SK-N-SH (cell line): ENCODE measurements at regions not wholly inside any gene's neighbourhood (a gene's known extent, or its start where the extent isn't known, plus 50 kb on each side); places are given as distances from the start of the nearest gene placed in this dataset.

Source experiments
- CTCF ChIA-PET: fragments of 300-600, 350-600 bp; formaldehyde crosslinking; extraction: SDS; loops from one replicate; lab custom pipeline; 2021; lab: Yijun Ruan, JAX
- POLR2A ChIA-PET: fragments of 350-600 bp; sonication (Branson Sonifier 250); formaldehyde crosslinking; extraction: SDS; loops from one replicate; lab custom pipeline; 2020; ENCODE audit warnings: antibody characterized with exemption, inconsistent platforms; lab: Yijun Ruan, JAX
- DNase-seq: peaks from one replicate; pipeline ENCODE4 v3.0.0; 2012
- H2AFZ ChIP-seq: fragments of 200-600 bp; sonication (generic); 2 replicates; pipeline ENCODE4 v1.8.1; 2016; ENCODE audit warnings: antibody characterized with exemption, mild to moderate bottlenecking, low read depth
- H3F3A ChIP-seq: fragments of 200-600 bp; sonication (generic); replicated peaks from 2 replicates; pipeline ENCODE3; 2016; ENCODE audit warnings: antibody characterized with exemption, mild to moderate bottlenecking; ENCODE audit not compliant: insufficient read depth
- H3K27ac ChIP-seq, 2 experiments: fragments of 200-500 bp in 1 of 2; fragments of 200-600 bp in 1 of 2; sonication (Bioruptor generic) in 1 of 2; sonication (generic), shearing (Covaris generic) in 1 of 2; 2 replicates each; pipeline versions ENCODE4 v1.5.1 to v1.6.1; 2014 to 2016; ENCODE audit warnings: low read depth in 2 of 2, inconsistent platforms in 1 of 2, low read length in 1 of 2, mild to moderate bottlenecking in 1 of 2, mixed read lengths in 1 of 2
- H3K27me3 ChIP-seq: fragments of 200-600 bp; sonication (generic), shearing (Covaris generic); 2 replicates; pipeline ENCODE4 v1.6.1; 2016; ENCODE audit warnings: mixed run types; ENCODE audit not compliant: insufficient read depth
- H3K36me3 ChIP-seq, 2 experiments: fragments of 200-500 bp in 1 of 2; fragments of 200-600 bp in 1 of 2; sonication (Bioruptor generic) in 1 of 2; sonication (generic) in 1 of 2; replicated peaks in 1 of 2; 2 replicates each; pipeline versions ENCODE3 to v1.5.1; 2014 to 2016; ENCODE audit warnings: low read length in 1 of 2, mild to moderate bottlenecking in 1 of 2; ENCODE audit not compliant: insufficient read depth in 2 of 2, control insufficient read depth in 1 of 2
- H3K4me1 ChIP-seq, 2 experiments: fragments of 200-500 bp in 1 of 2; fragments of 200-600 bp in 1 of 2; sonication (Bioruptor generic) in 1 of 2; sonication (generic), shearing (Covaris generic) in 1 of 2; 2 replicates each; pipeline versions ENCODE4 v1.5.1 to v1.6.1; 2014 to 2016; ENCODE audit warnings: low read depth in 1 of 2, low read length in 1 of 2, mixed run types in 1 of 2; ENCODE audit not compliant: insufficient read depth in 2 of 2, control insufficient read depth in 1 of 2
- H3K4me2 ChIP-seq: fragments of 200-600 bp; sonication (generic), shearing (Covaris generic); 2 replicates; pipeline ENCODE4 v1.6.1; 2017; ENCODE audit warnings: mixed run types
- H3K4me3 ChIP-seq, 2 experiments: fragments of 200-500 bp in 1 of 2; fragments of 200-600 bp in 1 of 2; sonication (Bioruptor generic) in 1 of 2; sonication (generic), shearing (Covaris generic) in 1 of 2; 2 replicates each; pipeline versions ENCODE4 v1.5.1 to v1.8.1; 2014 to 2016; ENCODE audit warnings: low read depth in 2 of 2, inconsistent platforms in 1 of 2, low read length in 1 of 2, mild to moderate bottlenecking in 1 of 2, mixed read lengths in 1 of 2, moderate library complexity in 1 of 2
- H3K79me2 ChIP-seq: fragments of 200-600 bp; sonication (generic); 2 replicates; pipeline ENCODE4 v1.8.1; 2017; ENCODE audit warnings: mild to moderate bottlenecking; ENCODE audit not compliant: insufficient read depth
- H3K9ac ChIP-seq: fragments of 200-600 bp; sonication (generic); 2 replicates; pipeline ENCODE4 v1.6.1; 2017; ENCODE audit warnings: mixed run types
- H3K9me2 ChIP-seq: fragments of 200-600 bp; sonication (generic); 2 replicates; pipeline ENCODE4 v1.6.1; 2017; ENCODE audit warnings: mixed run types
- H3K9me3 ChIP-seq: fragments of 200-600 bp; sonication (generic); 2 replicates; pipeline ENCODE4 v1.6.1; 2017; ENCODE audit warnings: mixed run types, mild to moderate bottlenecking, moderate library complexity
- H4K20me1 ChIP-seq: fragments of 200-600 bp; sonication (generic); 2 replicates; pipeline ENCODE4 v1.6.1; 2017; ENCODE audit warnings: mild to moderate bottlenecking, mixed run types; ENCODE audit not compliant: insufficient read depth
- CHD2 ChIP-seq: fragments of 150-350 bp; IDR thresholded peaks from 2 replicates; pipeline ENCODE4 v1.6.1; 2018; ENCODE audit warnings: low read length; ENCODE audit not compliant: partially characterized antibody
- FOSL2 ChIP-seq: IDR thresholded peaks from 2 replicates; pipeline ENCODE4 v1.4.0; 2012; ENCODE audit warnings: low read depth, mild to moderate bottlenecking, moderate library complexity, borderline replicate concordance
- GABPA ChIP-seq: IDR thresholded peaks from 2 replicates; pipeline ENCODE4 v1.4.0; 2012; ENCODE audit warnings: low read depth, mild to moderate bottlenecking
- IRF3 ChIP-seq: fragments of 150-350 bp; IDR thresholded peaks from 2 replicates; pipeline ENCODE4 v1.6.1; 2016; ENCODE audit warnings: mild to moderate bottlenecking, low read depth, low read length
- MXI1 ChIP-seq: IDR thresholded peaks from 2 replicates; pipeline ENCODE4 v1.6.1; 2012; ENCODE audit warnings: mild to moderate bottlenecking, low read depth, low read length, improper control_type of control experiment
- NFIC ChIP-seq: IDR thresholded peaks from 2 replicates; pipeline ENCODE4 v1.4.0; 2012; ENCODE audit warnings: borderline replicate concordance
- POLR2AphosphoS5 ChIP-seq: IDR thresholded peaks from 2 replicates; pipeline ENCODE4 v1.6.1; 2012; ENCODE audit warnings: low read depth, low read length
- SMC3 ChIP-seq: IDR thresholded peaks from 2 replicates; pipeline ENCODE4 v1.6.1; 2012; ENCODE audit warnings: low read depth, low read length, improper control_type of control experiment
- TEAD4 ChIP-seq: IDR thresholded peaks from 2 replicates; pipeline ENCODE4 v1.4.0; 2012; ENCODE audit warnings: mild to moderate bottlenecking, borderline replicate concordance; ENCODE audit not compliant: insufficient read depth
- YY1 ChIP-seq: IDR thresholded peaks from 2 replicates; pipeline ENCODE4 v1.4.0; 2012; ENCODE audit warnings: low read depth, mild to moderate bottlenecking
- WGBS: methylation state at CpG from one replicate; pipeline ENCODE4 v1.1.6; 2017; ENCODE audit warnings: low lambda C conversion rate; 5-methylcytosine and 5-hydroxymethylcytosine counted together
- TF ChIP-seq, protein P1 (sequence below): fragments of 200-600 bp; sonication (generic); IDR thresholded peaks from 2 replicates; pipeline ENCODE4 v1.6.1; 2017; ENCODE audit warnings: antibody characterized with exemption, mild to moderate bottlenecking, moderate library complexity
- TF ChIP-seq, protein P2 (sequence below): IDR thresholded peaks from 2 replicates; pipeline ENCODE4 v1.4.0; 2012; ENCODE audit warnings: low read depth, borderline replicate concordance

DNA sequence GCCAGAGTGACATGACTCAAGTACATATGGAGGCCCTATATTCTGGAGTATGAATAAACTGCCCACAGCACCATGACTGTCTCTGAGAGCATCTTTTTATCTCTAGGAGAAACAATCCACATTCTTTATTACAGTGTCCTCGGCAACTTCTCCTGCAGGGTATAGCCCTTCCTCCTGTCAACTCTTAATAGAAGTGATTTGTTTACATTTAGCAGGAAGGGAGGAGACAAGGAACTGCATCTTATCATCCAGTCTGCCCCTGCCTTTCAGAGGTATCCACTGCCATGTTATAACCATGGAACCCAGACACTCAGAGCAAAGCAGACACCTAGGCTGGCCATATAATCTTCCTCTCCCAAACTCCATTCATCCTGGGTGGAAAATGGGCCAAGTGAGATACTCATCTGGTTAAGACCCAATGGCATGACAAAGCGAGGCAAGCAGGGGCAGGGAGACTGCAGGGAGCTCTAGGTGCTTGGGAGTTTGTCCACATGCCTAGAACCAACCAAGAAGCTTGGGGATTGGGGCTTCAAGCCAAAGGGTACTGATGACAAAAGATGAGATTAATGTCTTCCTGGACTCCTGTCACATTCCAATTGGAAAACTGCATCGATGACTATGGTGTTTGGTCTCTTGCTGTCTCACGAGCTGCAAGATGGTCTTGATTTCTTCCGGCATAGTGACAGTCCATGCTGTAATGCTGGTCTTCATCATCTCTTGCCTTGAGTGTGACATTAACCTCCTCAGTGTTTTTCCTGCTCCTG lies 620.5 kb upstream of the KLF4 start:
- Histone ChIP-seq H3K27ac (no peak overlapping the region), H3K4me1 (no peaks in the 10 kb centered on the region), H3F3A (no peaks in the 10 kb centered on the region), H2AFZ (no peak overlapping the region), H4K20me1 (no peaks in the 10 kb centered on the region), H3K4me3 (no peak overlapping the region), H3K79me2 (no peaks in the 10 kb centered on the region), H3K36me3 (no peaks in the 10 kb centered on the region), H3K27me3 (no peaks in the 10 kb centered on the region), H3K9me3 (no peaks in the 10 kb centered on the region), H3K4me2 (no peak overlapping the region), H3K9me2 (no peaks in the 10 kb centered on the region), H3K9ac (no peak overlapping the region)
- WGBS = 45% methylated on average over 5 of the region's 5 CpGs
- POLR2A ChIA-PET = no interaction called here
- CTCF ChIA-PET = no interaction called here
- TF ChIP-seq SMC3 (no peak), IRF3 (no peak), MXI1 (no peak), TEAD4 (no peak), FOSL2 (no peak), POLR2AphosphoS5 (no peak), YY1 (no peak), GABPA (no peak), NFIC (no peak), CHD2 (no peak)
- TF ChIP-seq, protein P1, sequence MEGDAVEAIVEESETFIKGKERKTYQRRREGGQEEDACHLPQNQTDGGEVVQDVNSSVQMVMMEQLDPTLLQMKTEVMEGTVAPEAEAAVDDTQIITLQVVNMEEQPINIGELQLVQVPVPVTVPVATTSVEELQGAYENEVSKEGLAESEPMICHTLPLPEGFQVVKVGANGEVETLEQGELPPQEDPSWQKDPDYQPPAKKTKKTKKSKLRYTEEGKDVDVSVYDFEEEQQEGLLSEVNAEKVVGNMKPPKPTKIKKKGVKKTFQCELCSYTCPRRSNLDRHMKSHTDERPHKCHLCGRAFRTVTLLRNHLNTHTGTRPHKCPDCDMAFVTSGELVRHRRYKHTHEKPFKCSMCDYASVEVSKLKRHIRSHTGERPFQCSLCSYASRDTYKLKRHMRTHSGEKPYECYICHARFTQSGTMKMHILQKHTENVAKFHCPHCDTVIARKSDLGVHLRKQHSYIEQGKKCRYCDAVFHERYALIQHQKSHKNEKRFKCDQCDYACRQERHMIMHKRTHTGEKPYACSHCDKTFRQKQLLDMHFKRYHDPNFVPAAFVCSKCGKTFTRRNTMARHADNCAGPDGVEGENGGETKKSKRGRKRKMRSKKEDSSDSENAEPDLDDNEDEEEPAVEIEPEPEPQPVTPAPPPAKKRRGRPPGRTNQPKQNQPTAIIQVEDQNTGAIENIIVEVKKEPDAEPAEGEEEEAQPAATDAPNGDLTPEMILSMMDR = no peak
- TF ChIP-seq, protein P2, sequence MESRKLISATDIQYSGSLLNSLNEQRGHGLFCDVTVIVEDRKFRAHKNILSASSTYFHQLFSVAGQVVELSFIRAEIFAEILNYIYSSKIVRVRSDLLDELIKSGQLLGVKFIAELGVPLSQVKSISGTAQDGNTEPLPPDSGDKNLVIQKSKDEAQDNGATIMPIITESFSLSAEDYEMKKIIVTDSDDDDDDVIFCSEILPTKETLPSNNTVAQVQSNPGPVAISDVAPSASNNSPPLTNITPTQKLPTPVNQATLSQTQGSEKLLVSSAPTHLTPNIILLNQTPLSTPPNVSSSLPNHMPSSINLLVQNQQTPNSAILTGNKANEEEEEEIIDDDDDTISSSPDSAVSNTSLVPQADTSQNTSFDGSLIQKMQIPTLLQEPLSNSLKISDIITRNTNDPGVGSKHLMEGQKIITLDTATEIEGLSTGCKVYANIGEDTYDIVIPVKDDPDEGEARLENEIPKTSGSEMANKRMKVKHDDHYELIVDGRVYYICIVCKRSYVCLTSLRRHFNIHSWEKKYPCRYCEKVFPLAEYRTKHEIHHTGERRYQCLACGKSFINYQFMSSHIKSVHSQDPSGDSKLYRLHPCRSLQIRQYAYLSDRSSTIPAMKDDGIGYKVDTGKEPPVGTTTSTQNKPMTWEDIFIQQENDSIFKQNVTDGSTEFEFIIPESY = no peak
- DNase-seq = no peak
